ENCODE measurements at regions not wholly inside any gene's neighbourhood (a gene's known extent, or its start where the extent isn't known, plus 50 kb on each side); places are given as distances from the start of the nearest gene placed in this dataset.

- TF ChIP-seq CTCF (IDR thresholded peaks at IDR 0.05; ENCODE audit: low read depth, low read length, missing control alignments): no peak
- H3K4me3 ChIP-seq (ENCODE audit: low read depth, low read length): no peak overlapping the region
- DNase-seq (ENCODE audit: low read depth): no peak
These were observed 518.7 kb downstream of the GRXCR1 start for GRCh38 chr4:43411226-43411625.

GRCh38 chr4:43423276-43423675 is 530.8 kb downstream of the GRXCR1 start:
- no peak for TF ChIP-seq CTCF (IDR thresholded peaks at IDR 0.05; ENCODE audit: low read depth, low read length, missing control alignments)
- H3K4me3 ChIP-seq (ENCODE audit: low read depth, low read length): no peak overlapping the region
- DNase-seq (ENCODE audit: low read depth): no peak

GRCh38 chr4:43425206-43425605 is 532.7 kb downstream of the GRXCR1 start:
- no peak overlapping the region for H3K4me3 ChIP-seq (ENCODE audit: low read depth, low read length)
- no peak for DNase-seq (ENCODE audit: low read depth)
- TF ChIP-seq CTCF (IDR thresholded peaks at IDR 0.05; ENCODE audit: low read depth, low read length, missing control alignments): no peak

GRCh38 chr4:43435291-43435690 is 542.8 kb downstream of the GRXCR1 start:
- TF ChIP-seq CTCF (IDR thresholded peaks at IDR 0.05; ENCODE audit: low read depth, low read length, missing control alignments): no peak
- no peak for DNase-seq (ENCODE audit: low read depth)
- no peak overlapping the region for H3K4me3 ChIP-seq (ENCODE audit: low read depth, low read length)

- no peak for DNase-seq (ENCODE audit: low read depth)
- no peak for TF ChIP-seq CTCF (IDR thresholded peaks at IDR 0.05; ENCODE audit: low read depth, low read length, missing control alignments)
- H3K4me3 ChIP-seq (ENCODE audit: low read depth, low read length): no peak overlapping the region
These were observed 560.4 kb downstream of the GRXCR1 start for GRCh38 chr4:43452948-43453347.

GRCh38 chr4:43456383-43456782 is 563.9 kb downstream of the GRXCR1 start:
- no peak for DNase-seq (ENCODE audit: low read depth)
- no peak overlapping the region for H3K4me3 ChIP-seq (ENCODE audit: low read depth, low read length)
- TF ChIP-seq CTCF (IDR thresholded peaks at IDR 0.05; ENCODE audit: low read depth, low read length, missing control alignments): no peak

- TF ChIP-seq CTCF (IDR thresholded peaks at IDR 0.05; ENCODE audit: low read depth, low read length, missing control alignments): no peak
- no peak overlapping the region for H3K4me3 ChIP-seq (ENCODE audit: low read depth, low read length)
- DNase-seq (ENCODE audit: low read depth): no peak
These were observed 565.4 kb downstream of the GRXCR1 start for GRCh38 chr4:43457866-43458265.

Measured in GM12864 (cell line).